HS-27A (cell line): ENCODE measurements at regions not wholly inside any gene's neighbourhood (a gene's known extent, or its start where the extent isn't known, plus 50 kb on each side); places are given as distances from the start of the nearest gene placed in this dataset.

Source experiments
- DNase-seq: peaks from one replicate; pipeline ENCODE4 v3.0.0-alpha.2; 2012; ENCODE audit warnings: low read depth, missing footprints

DNA sequence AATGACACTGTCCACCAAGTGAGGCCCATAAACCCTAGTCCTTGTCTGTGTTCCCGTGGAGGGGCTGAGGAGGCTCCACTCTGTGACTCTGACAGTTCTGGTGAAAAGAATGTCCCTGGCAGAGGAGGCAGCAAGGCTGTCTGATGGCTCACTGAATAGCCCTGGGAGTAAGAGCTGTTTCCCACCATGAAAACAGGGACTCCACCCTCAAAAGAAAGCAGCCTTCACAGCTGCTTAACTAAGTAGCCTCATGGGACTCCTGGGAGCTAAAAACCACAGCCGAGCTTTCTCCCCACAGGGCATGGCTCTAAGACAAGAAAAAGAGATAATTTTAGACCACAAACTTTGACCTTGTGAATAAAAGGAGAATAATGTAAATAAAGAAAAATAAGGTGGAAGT is 135.1 kb upstream of the FRY start:
- DNase-seq = no peak

DNA sequence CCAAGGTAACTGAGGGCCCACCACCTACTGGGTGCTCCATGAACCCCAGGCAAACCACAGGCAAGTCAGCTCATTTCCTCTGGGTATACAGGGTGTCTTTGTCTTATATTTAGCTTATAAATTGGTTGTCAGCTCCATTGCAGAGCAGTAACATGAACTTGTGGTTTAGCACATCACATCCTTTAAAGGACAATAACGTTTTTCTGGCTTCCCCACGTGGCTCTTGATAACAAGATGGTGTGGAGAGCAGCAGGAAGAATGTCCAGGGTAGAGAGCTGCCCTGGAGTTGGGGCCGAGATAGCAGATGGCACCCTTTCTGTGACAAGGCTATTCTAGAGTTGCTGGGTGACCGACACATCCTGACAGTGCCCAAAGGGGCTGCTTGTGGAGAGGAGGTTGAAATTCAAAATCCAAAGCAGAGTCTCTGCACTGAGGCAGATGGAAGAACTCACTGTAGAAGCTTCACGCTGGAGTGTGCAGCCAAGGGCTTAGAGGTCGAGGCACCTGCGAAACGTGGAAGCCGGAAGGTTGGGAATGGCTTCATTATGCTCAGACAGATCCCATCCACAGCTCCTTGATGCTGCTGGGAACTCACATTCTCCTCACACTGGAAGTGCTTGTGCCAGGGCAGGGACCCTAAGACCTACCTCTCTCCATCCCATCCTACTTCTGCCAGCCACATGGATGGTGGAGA is 133.0 kb upstream of the FRY start:
- no peak for DNase-seq

DNA sequence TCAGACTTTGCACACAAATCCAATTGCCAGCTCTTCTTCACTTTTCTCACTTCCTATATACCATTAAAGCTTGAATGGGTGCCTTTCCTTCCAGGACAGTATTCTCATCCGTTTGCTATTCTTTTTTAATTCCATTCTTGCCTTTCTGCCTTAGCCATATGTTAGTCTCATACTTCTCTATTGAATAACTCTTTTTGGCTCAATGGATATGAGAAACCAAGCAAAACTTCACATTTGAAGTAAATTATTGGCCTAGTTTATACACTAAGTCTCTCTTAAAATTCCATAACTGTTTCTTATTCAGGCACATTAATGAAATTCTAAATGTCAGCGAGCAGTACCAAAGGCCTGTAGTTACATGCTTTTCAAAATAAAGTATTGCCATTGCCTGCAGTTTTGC is 129.6 kb upstream of the FRY start:
- no peak for DNase-seq

DNA sequence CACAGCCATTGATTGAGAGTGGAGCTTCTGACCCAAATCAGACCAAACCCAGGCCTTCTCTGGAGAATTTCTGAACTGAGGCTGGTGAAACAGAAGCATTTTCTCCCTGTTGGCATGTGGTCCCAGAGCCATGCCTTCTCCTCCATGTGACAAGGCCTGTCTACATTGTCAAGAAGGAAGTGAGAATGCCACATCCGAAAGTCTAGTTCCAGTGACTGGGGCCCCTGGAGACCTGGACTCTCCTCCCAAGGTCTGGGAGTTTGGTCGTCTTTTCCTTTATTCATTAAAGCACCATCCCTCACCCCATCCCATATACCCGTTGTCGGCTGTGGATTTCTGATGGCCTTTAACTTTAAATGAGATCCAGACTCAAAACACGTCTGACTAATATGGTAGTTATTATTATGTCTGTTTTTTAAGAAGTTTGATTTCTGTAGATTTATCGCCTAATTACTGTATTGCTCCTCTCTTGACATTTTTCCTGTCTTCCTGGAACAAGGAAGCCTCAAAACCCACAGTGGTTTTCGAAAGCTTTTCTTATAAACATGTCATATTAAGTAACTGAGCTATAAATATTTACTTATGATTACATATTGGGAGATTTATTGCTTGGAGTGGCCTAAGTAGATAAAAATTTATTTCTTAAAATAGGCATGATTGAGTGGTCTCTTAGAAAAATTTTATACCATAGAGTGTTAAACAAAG is 128.3 kb upstream of the FRY start:
- DNase-seq = no peak

DNA sequence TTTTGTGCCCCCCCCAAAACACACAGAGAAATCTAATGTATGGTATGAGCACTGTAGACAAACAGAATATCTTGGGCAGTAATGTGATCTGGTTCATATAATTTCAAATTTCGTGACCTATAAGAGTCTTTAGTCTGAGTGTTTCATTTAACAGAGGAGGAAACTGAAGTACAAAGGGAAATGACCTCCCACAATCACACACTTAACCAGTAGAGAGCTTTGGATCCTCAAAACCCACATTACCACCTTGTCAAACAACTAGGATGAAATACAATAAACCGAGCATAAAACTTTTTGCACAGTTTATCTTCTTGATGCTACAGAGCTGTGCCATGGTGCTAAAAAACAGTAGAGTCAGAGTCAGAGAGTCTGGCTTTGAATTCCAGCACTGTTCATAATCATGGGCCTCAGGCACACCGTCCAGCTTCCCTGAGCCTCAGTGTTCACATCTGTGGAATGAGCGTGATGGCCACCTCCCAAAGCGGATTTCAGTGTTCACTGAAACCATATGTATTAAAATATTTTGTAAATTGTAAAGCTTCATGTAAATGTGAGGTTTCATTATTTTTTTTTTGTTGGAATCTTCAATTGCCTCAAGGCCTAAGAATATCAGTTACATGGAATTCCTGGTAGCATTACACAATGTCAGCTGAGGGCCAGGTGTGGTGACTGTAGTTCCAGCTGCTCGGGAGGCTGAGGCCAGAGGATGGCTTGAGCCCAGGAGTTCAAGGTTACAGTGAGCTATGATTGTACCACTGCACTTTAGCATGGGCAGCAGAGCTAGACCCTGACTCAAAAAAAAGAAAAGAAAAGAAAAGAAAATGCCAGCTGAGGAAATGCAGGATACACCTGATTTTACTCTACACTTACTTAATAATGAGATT is 126.4 kb upstream of the FRY start:
- no peak for DNase-seq

DNA sequence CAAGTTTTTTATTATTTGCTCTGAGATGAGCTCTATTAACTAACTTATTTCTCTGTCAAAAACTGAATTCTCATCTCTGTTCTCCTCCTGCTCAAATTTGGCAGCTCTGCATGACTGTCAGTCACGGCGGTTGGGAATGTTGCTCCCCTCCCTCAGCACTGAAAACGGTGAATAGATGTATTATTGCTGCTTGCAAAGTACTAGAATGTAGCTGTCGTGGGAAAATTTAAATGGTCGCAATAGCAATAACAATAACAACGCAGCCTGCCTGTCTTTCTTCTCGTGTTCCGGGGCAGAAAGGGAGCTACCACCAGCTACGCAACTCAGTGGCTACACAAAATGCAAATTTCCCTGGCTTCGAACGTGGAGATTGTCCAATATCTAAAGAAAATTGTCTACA is 125.6 kb upstream of the FRY start:
- no peak for DNase-seq

DNA sequence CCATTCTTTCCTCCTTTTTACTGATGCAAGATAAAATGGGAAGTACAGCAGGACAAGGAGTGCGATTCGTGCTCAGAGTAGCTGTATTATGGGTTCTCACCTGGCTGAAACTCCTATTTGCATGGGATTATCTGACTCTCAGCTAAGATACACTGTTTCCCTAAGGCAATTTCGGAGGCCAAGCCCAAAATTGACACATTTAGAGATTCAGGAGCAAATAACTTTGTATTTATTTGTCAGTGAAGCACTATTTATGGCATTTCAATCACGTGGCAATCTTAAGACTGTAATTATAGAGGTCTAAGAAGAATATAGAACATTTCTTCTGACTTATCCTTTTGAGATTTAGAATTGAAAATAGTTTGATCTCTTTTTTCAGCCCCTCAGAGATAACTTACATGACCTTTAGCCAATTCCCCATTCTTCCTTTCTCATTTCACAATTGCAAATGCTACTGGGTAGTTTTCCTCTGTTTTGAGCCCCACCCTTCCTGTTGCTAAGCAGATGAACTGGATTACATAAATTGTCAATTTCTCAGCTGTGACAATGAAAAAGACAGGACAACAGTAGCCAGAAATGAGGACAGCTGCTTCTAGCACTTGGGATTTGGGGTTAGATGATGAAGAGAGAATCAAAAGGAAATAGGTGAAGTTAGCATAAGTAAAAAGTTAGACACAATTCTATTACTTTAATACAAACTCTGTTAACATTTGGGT is 122.7 kb upstream of the FRY start:
- DNase-seq = no peak

DNA sequence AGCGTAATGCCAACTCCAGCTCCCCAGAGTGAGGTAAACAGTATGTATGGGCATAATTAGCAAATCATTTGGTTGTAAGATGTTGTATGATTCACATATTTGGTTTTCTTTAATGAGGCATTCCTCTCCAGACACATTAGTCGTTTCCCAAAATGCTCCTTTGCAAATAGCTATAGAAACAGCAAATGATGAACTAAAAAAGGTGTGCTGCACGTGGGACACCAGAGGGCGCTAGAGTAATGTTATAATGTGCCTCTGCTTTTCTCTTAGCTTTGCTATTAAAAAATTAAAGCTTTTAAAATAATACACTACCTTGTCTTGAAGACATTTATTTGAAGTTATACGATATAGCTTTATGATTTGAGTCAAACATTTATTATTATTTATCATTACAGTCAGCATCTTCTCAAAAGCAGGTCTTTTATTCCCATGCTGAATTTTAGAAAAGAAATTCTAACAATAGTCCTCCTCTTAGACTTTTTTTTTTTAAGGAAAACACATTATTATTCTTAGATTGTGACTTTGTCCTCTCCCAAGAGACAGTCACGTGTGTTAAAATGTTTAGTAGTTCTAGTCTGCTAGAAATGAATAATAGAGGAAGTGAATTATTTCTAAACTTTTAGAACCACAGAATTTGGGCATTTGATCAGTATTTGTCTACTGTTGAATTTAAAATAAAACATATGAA is 121.6 kb upstream of the FRY start:
- peak; percentile 23 for DNase-seq

DNA sequence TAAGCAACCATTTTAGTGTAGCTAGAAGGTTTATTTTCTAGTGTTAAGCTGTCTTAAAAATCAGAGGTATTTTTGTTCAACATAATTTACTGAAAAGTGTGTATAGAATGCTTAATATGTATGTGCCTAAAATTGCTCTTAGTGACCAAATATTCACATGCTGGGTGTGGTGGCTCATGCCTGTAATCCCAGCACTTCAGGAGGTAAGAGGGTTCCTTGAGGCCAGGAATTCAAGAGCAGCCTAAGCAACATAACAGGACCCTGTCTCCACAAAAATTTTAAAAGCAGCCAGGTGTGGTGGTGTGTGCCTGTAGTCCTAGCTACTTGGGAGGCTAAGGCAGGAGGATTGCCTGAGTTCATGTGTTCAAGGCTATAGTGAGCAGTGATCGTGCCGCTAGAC is 120.9 kb upstream of the FRY start:
- no peak for DNase-seq

DNA sequence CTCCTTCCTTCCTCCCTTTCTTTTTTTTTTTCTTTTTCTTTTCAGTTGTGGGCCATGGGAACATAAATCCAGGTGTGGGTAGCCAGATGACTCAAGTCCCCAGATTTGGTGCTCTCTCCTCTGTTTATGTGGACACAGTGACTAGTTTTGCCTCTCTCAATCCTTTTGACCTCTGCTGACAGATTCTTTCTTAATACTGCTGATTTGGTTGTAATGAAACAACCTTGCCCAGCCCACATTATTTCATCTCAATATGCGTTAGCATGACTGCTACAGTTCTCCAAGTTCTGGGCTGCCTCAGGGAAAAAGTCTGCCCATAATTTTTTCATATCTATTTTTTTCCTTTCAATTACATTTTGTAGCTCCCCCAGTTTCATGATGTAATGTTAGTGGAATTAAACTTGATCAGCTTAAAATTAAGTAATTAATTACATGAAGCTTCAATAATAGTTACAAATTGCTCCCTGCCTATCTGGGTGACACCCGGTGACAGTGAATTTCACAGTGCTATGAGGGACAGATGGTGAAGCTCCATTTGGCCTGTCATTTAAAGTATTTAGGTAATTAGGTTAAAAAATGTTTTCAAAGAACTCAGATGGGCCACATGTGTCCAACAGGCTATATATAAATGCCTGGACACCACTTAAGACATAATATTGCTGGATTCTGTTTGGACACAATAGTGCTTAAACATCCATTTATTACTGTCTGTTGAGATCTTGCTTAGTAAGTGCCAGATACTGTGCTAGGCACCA is 118.8 kb upstream of the FRY start:
- DNase-seq = no peak

DNA sequence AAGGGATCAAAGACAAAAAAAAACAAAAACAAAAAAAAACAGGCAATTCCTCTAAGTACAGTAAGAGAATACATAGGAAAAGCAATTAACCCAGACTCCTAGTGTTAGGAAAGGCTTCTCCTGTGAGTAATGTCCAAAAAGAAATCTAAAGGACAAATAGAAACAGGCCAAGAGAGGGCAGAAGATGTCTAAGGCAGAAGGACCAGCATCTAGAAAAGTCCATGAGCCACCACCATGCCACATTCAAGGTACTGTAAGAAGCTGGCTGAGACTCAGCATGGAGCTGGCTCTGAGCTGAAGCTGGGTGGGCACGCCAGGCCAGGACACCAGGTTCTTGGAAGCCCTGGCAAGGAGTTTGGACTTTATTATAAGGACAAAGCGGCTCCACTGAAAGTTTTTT is 118.1 kb upstream of the FRY start:
- DNase-seq = no peak

DNA sequence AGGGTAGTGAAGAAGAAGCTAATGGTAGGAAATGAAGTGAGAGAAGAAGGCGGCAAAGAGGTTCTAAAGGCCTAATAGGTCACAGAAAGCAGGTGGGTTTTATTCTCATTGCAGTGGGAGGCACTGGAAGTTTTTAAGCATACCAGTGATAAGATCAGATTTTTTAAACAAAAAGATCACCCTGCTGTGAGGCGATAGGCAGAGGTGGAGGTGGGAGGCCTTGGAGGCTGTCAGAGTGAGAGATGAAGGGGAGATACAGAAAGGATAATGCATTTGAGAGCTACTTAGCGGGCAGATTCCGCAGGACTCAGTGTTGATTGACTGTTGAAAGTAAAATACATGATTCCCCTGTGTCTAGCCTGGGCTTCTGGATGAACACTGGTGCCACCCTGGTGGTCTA is 116.7 kb upstream of the FRY start:
- no peak for DNase-seq

DNA sequence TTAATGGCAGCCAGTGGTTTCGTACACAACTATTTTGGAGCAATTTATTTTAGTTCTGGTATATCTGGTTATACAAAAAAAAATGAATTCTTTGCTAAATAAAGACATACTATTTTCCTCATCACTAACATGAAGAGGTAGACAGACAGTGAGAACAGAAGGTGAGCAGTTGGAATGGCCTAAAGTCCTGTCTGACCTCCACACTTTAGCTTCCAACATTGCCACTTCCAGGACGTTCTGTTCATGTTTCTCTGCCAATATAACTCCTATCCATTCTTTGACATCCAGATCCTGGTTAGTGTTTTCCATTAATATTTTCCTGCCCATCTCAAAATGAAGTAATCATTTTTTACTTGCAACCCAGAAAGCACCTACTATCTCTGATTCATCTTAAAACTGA is 112.9 kb upstream of the FRY start:
- no peak for DNase-seq

DNA sequence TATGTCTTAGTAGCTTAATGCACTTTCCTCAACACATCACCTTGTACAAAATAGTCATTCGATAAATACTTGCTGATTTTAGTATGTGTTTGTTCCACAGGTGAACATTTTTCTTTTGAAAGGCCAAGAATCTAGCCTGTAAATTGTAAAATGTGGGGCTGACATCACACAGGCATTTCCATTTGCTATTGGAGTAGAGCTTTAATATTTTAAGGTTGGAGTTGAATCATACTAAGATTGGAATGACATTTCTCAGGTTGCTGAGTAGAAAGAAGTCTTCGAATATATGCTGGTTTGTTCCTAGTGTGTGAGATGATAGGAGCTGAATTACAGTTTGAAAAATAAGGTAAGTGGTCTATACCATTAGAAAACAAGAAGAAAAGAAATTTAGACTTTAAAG is 112.3 kb upstream of the FRY start:
- DNase-seq = no peak

DNA sequence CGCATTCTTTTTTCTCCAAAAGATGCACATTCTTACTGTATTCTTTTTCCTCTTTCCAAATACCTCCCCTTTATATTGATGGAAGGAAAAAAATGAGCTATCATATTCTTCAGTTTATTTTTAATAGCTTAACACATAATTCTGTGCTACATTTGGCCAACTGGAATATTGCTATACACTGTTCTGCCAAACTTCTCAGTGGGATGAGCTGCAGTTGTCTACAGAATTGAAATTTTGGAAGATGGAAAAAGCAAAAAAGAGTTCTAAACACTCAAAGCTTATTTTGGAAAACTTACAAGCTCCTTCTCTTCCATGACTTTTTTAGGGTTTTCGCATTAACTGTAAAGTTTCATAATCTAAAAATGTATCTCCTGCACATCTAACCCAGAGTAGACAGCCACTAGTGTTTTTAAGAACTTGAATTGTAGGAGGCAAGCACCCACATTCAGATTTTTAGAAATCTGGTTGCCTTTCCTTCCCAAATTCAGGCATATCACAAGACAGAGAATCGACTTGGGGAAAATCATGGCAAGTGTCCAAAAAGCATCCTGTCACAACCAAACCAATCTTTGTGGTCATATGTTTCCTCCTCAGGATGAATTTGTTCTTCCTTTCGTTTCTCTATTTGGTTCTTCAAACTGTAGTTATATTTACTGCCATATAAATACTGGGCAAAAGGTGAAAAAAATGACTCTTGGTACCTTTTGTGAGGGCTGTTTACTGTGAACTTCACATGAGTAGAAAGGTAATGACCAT is 111.4 kb upstream of the FRY start:
- no peak for DNase-seq

DNA sequence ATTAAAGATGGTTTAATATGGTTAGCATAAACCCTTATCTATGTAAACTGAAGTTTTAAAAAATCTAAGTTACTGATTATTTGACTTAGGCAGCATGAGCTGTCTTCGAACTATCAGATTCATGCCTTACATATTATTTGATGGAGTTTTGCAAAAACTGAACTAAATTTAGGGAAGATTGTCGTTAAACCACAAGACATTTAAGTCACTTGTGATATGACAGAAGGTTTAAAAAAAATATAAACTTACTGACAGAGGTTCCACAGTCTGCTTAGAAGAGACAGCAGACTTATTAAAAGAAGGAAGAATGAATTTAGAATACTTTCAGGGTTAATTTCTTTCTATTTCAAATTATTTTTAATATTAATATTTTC is 110.9 kb upstream of the FRY start:
- DNase-seq = no peak

DNA sequence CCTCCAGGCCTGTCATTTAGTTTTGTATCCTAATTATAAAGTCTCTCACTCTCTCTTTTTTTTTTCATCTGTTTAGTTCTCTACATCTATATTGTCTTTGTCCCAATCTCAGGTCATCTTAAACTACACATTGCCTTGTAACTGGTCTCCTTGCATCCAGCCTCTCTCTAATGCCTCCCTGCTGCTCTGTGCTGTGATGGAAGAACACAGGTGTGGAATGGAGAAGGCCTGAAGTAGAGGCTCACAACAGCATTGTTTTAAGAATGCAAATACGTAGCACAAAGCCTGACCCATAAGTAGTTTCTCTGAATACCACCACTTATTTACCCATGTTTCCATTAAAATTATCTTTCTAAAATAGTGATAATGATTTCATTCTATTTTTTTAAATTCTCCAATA is 108.8 kb upstream of the FRY start:
- no peak for DNase-seq

DNA sequence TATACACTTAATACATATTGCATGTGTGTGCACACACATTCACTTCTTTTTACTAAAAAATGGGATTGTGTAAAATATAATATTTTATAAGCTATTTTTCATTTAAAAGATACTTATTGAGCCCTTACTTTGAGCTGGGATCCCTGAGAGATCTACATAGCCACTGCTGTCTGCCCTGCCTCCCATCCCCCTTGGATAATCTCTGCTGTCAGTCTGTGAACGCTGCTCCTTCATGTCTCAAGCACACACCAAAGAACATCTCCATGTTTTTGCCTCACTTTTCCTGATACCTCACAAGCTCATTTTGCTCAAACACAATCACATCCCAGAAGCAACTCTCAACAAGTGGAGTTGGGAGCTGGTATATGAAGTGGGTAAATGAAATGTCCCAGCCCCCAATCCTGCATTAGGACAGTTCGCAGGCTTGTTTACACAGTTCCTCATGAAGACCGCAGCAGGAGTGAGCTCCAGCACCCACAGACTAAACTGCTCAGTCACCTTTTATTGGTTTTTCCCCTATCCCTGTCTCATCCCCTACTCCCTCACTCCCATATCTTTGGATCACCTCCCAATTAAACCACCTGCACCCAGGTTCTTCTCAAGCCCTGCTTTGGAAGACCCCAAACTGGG is 108.3 kb upstream of the FRY start:
- no peak for DNase-seq

DNA sequence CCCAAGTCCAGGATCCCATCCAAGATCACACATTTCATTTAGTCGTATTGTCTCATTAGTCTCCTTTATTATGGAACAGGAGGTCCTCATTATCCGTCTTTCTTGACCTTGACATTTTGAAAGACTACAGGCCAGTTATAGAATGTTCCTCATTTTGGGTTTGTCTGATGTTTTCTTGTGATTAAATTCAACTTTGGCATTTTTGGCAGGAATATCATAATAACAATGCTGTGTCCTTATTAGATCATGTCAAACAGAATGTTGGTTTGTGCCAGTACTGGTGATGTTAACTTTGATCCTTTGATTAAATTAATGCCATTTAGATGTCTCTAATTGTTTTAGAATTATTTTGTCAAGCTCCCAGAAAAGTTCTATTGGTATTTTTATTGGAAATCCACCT is 106.5 kb upstream of the FRY start:
- DNase-seq = no peak

DNA sequence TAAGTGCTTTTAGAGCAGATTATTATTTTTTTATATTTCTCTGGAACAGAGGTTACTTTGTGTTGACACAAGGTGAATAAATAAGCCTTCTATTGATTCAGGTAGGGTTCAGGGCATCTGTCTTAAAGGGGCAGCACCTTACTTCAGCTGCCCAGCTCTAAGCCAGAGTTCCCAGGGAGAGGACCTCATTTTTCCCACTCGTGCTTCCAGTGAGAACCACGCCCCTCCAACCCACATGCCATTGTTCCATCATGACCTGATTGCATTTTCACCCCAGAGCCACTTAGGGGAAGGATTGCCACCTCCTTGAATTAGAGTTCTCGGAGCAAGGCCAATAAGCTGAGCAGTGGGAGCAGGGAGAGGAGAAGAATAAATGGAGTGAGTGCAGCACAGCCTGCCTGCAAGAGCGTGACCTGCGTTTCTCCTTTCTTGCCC is 104.3 kb upstream of the FRY start:
- no peak for DNase-seq
